ENCODE measurements at regions not wholly inside any gene's neighbourhood (a gene's known extent, or its start where the extent isn't known, plus 50 kb on each side); places are given as distances from the start of the nearest gene placed in this dataset.

GRCh38 chr13:40503966-40504591 lies 162.4 kb downstream of the FOXO1 start:
- ChIA-PET CTCF (interaction anchor here (0.6 kb wide), 1 partner anchor 769 kb away, joined by 4 read pairs; no protein-coding TSS in a partner anchor), POLR2A (ENCODE audit: low non-redundant PET) (no interaction called here)
- TF ChIP-seq CTCF (conservative IDR thresholded peaks at IDR 0.05; ENCODE audit: low read depth), result no peak
- no peak overlapping the region for H3K27ac ChIP-seq
- DNase-seq (ENCODE audit: low spot score), result peak; percentile 41

GRCh38 chr13:40504641-40505040 lies 161.8 kb downstream of the FOXO1 start:
- H3K27ac ChIP-seq, result no peak overlapping the region
- CTCF ChIA-PET, result no interaction called here

GRCh38 chr13:40505196-40505595 lies 161.2 kb downstream of the FOXO1 start:
- TF ChIP-seq CTCF (conservative IDR thresholded peaks at IDR 0.05; ENCODE audit: low read depth), result no peak
- ChIA-PET POLR2A (ENCODE audit: low non-redundant PET) (no interaction called here), CTCF (no interaction called here)
- no peak for DNase-seq (ENCODE audit: low spot score)
- H3K27ac ChIP-seq, result no peak overlapping the region

More at GRCh38 chr13:40504641-40505040, 161.8 kb downstream of the FOXO1 start:
- no peak for TF ChIP-seq CTCF (conservative IDR thresholded peaks at IDR 0.05; ENCODE audit: low read depth)
- DNase-seq (ENCODE audit: low spot score), result no peak
- POLR2A ChIA-PET (ENCODE audit: low non-redundant PET), result no interaction called here

All from RWPE1 (cell line).